HG03159 (cell line): ENCODE measurements at regions not wholly inside any gene's neighbourhood (a gene's known extent, or its start where the extent isn't known, plus 50 kb on each side); places are given as distances from the start of the nearest gene placed in this dataset.
"Not testable (repeated sequence)": the region's sequence is repeated elsewhere in the genome, so short reads cannot be mapped to it uniquely, and the experiment has no call there.

Source experiments
- ATAC-seq: cut with Tn5 transposase; IDR thresholded peaks from one replicate; pipeline ENCODE4 v1.9.1; 2021; ENCODE audit warnings: mild to moderate bottlenecking, moderate library complexity; ENCODE audit not compliant: unreplicated experiment

- no peak for ATAC-seq
Observed at GRCh38 chr10:94220717-94221116, 142.0 kb downstream of the NOC3L start.

- ATAC-seq = no peak
Observed at GRCh38 chr10:94223702-94224370, 138.9 kb downstream of the NOC3L start.

- ATAC-seq = no peak
Observed at GRCh38 chr10:94224656-94225055, 138.1 kb downstream of the NOC3L start.

- ATAC-seq = no peak
Observed at GRCh38 chr10:94225589-94225988, 137.2 kb downstream of the NOC3L start.

- no peak for ATAC-seq
Observed at GRCh38 chr10:94230134-94230785, 132.5 kb downstream of the NOC3L start.

- ATAC-seq = no peak
Observed at GRCh38 chr10:94232711-94233383, 129.9 kb downstream of the NOC3L start.

- no peak for ATAC-seq
Observed at GRCh38 chr10:94235461-94235860, 127.3 kb downstream of the NOC3L start.

- ATAC-seq = no peak
Observed at GRCh38 chr10:94238006-94238617, 124.6 kb downstream of the NOC3L start.

DNA sequence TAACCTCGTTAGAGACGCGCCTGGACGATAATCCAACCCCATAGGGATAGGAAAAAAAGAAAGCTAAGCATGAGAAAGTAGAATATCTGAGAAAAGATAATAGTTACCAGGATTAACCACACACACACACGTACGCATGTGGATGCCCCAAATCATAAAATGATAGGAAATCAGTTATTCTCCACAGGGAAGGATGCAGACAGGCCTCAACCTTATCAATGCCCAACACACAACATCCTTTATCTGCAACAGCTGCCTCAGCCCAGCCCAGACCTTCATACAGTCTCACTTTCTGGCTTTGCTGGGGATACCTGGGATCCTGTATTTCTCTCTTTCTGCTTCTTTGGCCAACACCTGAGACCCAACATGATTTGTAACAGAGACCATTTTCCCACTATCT is 123.0 kb downstream of the NOC3L start:
- no peak for ATAC-seq

DNA sequence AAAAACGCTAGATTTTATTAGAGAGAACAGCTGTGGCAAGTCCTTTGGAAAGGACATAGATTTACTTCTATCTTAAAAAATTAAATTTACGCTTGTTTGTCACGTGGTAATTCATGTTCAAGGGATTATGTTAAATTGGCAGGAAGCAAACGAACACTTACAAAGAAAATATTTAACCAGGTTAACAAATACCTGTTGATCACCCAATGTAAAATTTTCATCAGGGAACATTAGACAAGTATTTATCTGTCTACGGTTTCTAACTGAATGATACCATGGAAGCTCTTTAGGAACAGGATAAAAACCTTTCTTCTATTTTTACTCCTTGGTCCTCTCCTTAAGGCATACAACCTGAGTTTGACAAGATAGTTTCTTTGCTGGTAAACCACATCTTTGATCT is 122.2 kb downstream of the NOC3L start:
- ATAC-seq = no peak

- no peak for ATAC-seq
Observed at GRCh38 chr10:94240901-94241300, 121.8 kb downstream of the NOC3L start.

DNA sequence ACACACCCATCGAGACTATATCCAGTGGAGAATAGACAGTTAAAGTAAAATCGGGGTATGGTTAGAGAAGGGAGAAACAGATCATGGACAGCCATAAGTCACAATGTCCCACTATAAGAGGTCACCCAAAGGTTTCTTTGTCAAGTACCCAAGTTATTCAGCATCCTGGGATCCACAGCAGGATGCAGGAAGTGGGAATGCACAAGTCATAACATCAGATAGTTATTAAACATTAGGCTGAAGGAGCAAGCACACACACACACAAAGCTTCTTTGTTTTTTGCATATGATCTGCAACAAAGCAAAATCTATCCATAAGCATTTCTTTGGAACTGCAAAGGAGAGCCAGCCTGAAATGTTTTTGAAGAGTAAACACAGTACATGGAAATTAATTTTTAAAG is 111.6 kb downstream of the NOC3L start:
- no peak for ATAC-seq

DNA sequence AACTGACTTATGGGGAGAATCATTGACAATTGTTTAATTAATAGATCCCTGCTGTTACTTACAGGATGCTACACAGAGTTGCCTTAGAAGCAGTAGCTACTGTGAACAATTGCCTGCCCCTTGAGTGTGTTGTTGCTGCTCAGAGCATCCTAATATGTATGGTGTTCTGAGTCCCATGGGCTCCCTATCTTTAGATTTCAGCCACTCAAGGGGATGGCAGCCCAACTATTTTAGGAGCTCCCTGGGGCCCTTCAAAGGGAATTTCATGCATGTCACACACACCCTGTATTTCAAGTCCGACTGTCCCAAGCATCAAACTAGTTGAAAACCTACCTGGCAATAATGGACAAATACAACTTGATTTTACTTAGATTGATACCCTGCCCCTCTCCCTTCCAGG is 111.2 kb downstream of the NOC3L start:
- ATAC-seq = no peak

GRCh38 chr10:94257407-94257806 is 105.3 kb downstream of the NOC3L start:
- not testable (repeated sequence) for ATAC-seq

GRCh38 chr10:94260455-94260854 is 102.3 kb downstream of the NOC3L start:
- no peak for ATAC-seq

- ATAC-seq = no peak
Observed at GRCh38 chr10:94264085-94264484, 98.7 kb downstream of the NOC3L start.

- ATAC-seq = no peak
Observed at GRCh38 chr10:94266091-94266490, 96.6 kb downstream of the NOC3L start.

DNA sequence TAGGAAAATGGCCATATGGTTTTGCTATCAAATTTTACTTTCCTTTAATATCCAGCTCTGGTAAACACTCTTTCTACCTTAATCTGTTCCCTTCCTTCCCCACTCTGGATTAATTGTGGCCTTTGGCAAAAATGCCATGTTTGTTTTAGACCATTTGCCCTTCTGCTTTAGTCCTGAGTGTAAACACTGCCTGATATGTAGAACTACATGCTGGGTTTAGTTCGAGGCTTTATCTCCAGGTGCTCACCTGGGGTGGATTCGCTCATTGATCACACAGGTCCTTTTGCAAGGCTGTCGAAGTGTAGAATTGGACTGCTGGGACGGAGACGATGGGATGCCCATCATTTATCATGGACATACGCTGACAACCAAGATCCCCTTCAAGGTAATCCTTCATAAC is 94.1 kb downstream of the NOC3L start:
- ATAC-seq = no peak

GRCh38 chr10:94274142-94274787 is 88.5 kb downstream of the NOC3L start:
- no peak for ATAC-seq

- ATAC-seq = no peak
Observed at GRCh38 chr10:94276140-94276539, 86.6 kb downstream of the NOC3L start.

GRCh38 chr10:94277450-94277849 is 85.3 kb downstream of the NOC3L start:
- ATAC-seq = no peak
